ENCODE measurements at regions not wholly inside any gene's neighbourhood (a gene's known extent, or its start where the extent isn't known, plus 50 kb on each side); places are given as distances from the start of the nearest gene placed in this dataset.
"Not testable (repeated sequence)": the region's sequence is repeated elsewhere in the genome, so short reads cannot be mapped to it uniquely, and the experiment has no call there.

DNA sequence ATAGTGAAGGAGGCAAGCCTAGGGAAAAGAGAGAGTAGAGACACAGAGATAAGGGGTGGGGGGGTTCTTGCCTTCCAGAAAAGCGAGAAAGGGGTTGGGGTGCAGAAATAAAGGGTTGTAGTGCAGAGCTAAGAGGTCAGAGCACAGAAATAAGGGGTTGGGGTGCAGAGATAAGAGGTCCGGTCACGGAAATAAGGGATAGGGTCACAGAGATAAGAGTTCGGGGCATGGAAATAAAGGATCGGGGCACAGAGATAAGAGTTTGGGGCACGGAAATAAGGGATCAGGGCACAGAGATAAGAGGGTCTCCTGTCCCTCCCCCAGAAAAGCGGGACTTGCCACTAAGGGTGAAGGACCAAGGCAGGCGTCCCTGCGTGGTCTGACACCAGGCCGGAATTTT, 222.0 kb downstream of the OTOP1 start:
- TF ChIP-seq EZH2 (IDR thresholded peaks at IDR 0.05; ENCODE audit: insufficient read depth, poor library complexity, severe bottlenecking); EZH2phosphoT487 (IDR thresholded peaks at IDR 0.05; ENCODE audit: insufficient read depth, low read depth): not testable (repeated sequence)

All from GM23248 (cell line).